A549 (cell line): ENCODE measurements at regions not wholly inside any gene's neighbourhood (a gene's known extent, or its start where the extent isn't known, plus 50 kb on each side); places are given as distances from the start of the nearest gene placed in this dataset.

Experiments
- ATAC-seq, 2 experiments: fragments of 200-7000 bp in 1 of 2; fragments of >200 bp in 1 of 2; cut with Nextera tagmentation in 1 of 2; cut with Tn5 transposase in 1 of 2; 3 replicates each; pipeline versions ENCODE4 v1.8.0 to v1.9.1; 2018 to 2020; ENCODE audit warnings: mild to moderate bottlenecking in 1 of 2, moderate library complexity in 1 of 2
- CTCF ChIA-PET: fragments of 300-600 bp; sonication (Branson Sonifier 250); formaldehyde crosslinking; extraction: SDS; loops from one replicate; lab custom pipeline; 2021; ENCODE audit warnings: antibody characterized with exemption, inconsistent platforms; lab: Yijun Ruan, JAX
- POLR2A ChIA-PET: fragments of 350-600 bp; formaldehyde crosslinking; extraction: SDS; loops from one replicate; lab custom pipeline; 2021; ENCODE audit warnings: antibody characterized with exemption, inconsistent platforms; lab: Yijun Ruan, JAX
- DNase-seq, 2 experiments: peaks; one replicate each; pipeline versions ENCODE4 v3.0.0 to v3.0.0-alpha.2; 2011 to 2016; ENCODE audit warnings: low read depth in 1 of 2, low spot score in 1 of 2
- FAIRE-seq: peaks from 2 replicates; lab custom pipeline; 2011; peaks lifted over from hg19 to GRCh38; lab: Jason Lieb, UNC
- H3K27ac ChIP-seq, 2 experiments: fragments of >200 bp; sonication (Bioruptor Twin); formaldehyde crosslinking; 3 replicates each; pipeline ENCODE4 v1.5.1; 2016 to 2017
- H3K4me1 ChIP-seq: fragments of >200 bp; sonication (Bioruptor Twin); formaldehyde crosslinking; 3 replicates; pipeline ENCODE4 v1.6.1; 2016
- H3K4me2 ChIP-seq: fragments of >200 bp; sonication (Bioruptor Twin); formaldehyde crosslinking; 3 replicates; pipeline ENCODE4 v1.6.1; 2016
- H3K4me3 ChIP-seq: fragments of >200 bp; sonication (Bioruptor Twin); formaldehyde crosslinking; 3 replicates; pipeline ENCODE4 v1.5.1; 2016
- H3K9me3 ChIP-seq: fragments of >200 bp; sonication (Bioruptor Twin); formaldehyde crosslinking; 3 replicates; pipeline ENCODE4 v1.6.1; 2016
- BCL3 ChIP-seq: fragments of >200 bp; sonication (Bioruptor Twin); formaldehyde crosslinking; IDR thresholded peaks from 3 replicates; pipeline ENCODE4 v1.6.1; 2016
- CEBPB ChIP-seq, 2 experiments: fragments of >200 bp in 1 of 2; sonication (Bioruptor Twin) in 1 of 2; formaldehyde crosslinking in 1 of 2; IDR thresholded peaks; 2 replicates each; pipeline ENCODE4 v1.6.1; 2012 to 2016
- CHD2 ChIP-seq: fragments of 150-350 bp; IDR thresholded peaks from 2 replicates; pipeline ENCODE4 v1.6.1; 2014; ENCODE audit warnings: low read length; ENCODE audit not compliant: partially characterized antibody
- CTCF ChIP-seq: fragments of >200 bp; sonication (Bioruptor Twin); formaldehyde crosslinking; IDR thresholded peaks from 3 replicates; pipeline ENCODE4 v1.5.1; 2016
- EHF ChIP-seq: fragments of 250-450 bp; sonication (Bioruptor Pico); IDR thresholded peaks from 2 replicates; pipeline ENCODE4 v1.5.0; 2020; ENCODE audit warnings: mild to moderate bottlenecking
- EP300 ChIP-seq, 2 experiments: fragments of >200 bp; sonication (Bioruptor Twin); formaldehyde crosslinking; IDR thresholded peaks; 2 replicates in 1 of 2; 3 replicates in 1 of 2; pipeline ENCODE4 v1.6.1; 2016 to 2017
- FOSL2 ChIP-seq, 2 experiments: fragments of 450-650 bp in 1 of 2; fragments of >200 bp in 1 of 2; sonication (Bioruptor Twin) in 1 of 2; formaldehyde crosslinking; IDR thresholded peaks; 2 replicates each; pipeline versions ENCODE4 v1.5.0 to v1.6.1; 2016 to 2020; ENCODE audit warnings: mild to moderate bottlenecking in 1 of 2, moderate library complexity in 1 of 2
- FOXS1 ChIP-seq: fragments of 250-450 bp; sonication (Bioruptor Pico); IDR thresholded peaks from 2 replicates; pipeline ENCODE4 v1.5.0; 2020; ENCODE audit warnings: mild to moderate bottlenecking, moderate library complexity
- HDAC2 ChIP-seq: fragments of 200-600 bp; sonication (generic); IDR thresholded peaks from 2 replicates; pipeline ENCODE4 v1.6.1; 2016
- HES2 ChIP-seq: fragments of >200 bp; sonication (Bioruptor Twin); formaldehyde crosslinking; IDR thresholded peaks from 2 replicates; pipeline ENCODE4 v1.6.1; 2016
- HEYL ChIP-seq: fragments of 250-450 bp; sonication (Bioruptor Pico); IDR thresholded peaks from 2 replicates; pipeline ENCODE4 v1.8.0; 2021; ENCODE audit warnings: mild to moderate bottlenecking, moderate library complexity
- HOXA7 ChIP-seq: fragments of 250-450 bp; sonication (Bioruptor Pico); IDR thresholded peaks from 2 replicates; pipeline ENCODE4 v1.5.0; 2020; ENCODE audit warnings: mild to moderate bottlenecking, moderate library complexity
- HOXB13 ChIP-seq: fragments of 250-450 bp; sonication (Bioruptor Pico); IDR thresholded peaks from 2 replicates; pipeline ENCODE4 v1.5.0; 2020; ENCODE audit warnings: low read depth, mild to moderate bottlenecking, moderate library complexity
- HOXB5 ChIP-seq: fragments of 250-450 bp; sonication (Bioruptor Pico); IDR thresholded peaks from 2 replicates; pipeline ENCODE4 v1.5.0; 2020; ENCODE audit warnings: mild to moderate bottlenecking, moderate library complexity
- JUN ChIP-seq, 2 experiments: fragments of >200 bp; sonication (Bioruptor Twin); formaldehyde crosslinking; IDR thresholded peaks; 2 replicates in 1 of 2; 3 replicates in 1 of 2; pipeline ENCODE4 v1.6.1; 2016 to 2017
- JUNB ChIP-seq: fragments of >200 bp; sonication (Bioruptor Twin); formaldehyde crosslinking; IDR thresholded peaks from 2 replicates; pipeline ENCODE4 v1.6.1; 2016
- KDM1A ChIP-seq: fragments of 200-600 bp; sonication (generic); IDR thresholded peaks from 2 replicates; pipeline ENCODE4 v1.6.1; 2016; ENCODE audit warnings: low read depth, mild to moderate bottlenecking
- KDM5A ChIP-seq: fragments of 200-600 bp; sonication (generic); IDR thresholded peaks from 2 replicates; pipeline ENCODE4 v1.6.1; 2016; ENCODE audit warnings: antibody characterized with exemption, mild to moderate bottlenecking
- MAX ChIP-seq: IDR thresholded peaks from 2 replicates; pipeline ENCODE4 v1.6.1; 2012
- MAZ ChIP-seq: fragments of 150-350 bp; IDR thresholded peaks from 2 replicates; pipeline ENCODE4 v1.6.1; 2014; ENCODE audit warnings: antibody characterized with exemption, low read depth, low read length, borderline replicate concordance
- PBX3 ChIP-seq: IDR thresholded peaks from 2 replicates; pipeline ENCODE4 v1.6.1; 2012
- PHF8 ChIP-seq: fragments of 200-600 bp; sonication (generic); IDR thresholded peaks from 2 replicates; pipeline ENCODE4 v1.6.1; 2016; ENCODE audit warnings: low read depth, mild to moderate bottlenecking, antibody characterized with exemption, moderate library complexity, borderline replicate concordance
- POLR2AphosphoS2 ChIP-seq: conservative IDR thresholded peaks from 2 replicates; pipeline ENCODE4 v1.6.1; 2012; ENCODE audit warnings: low read length, improper control_type of control experiment, inconsistent platforms
- RNF2 ChIP-seq: fragments of 200-600 bp; sonication (generic); IDR thresholded peaks from 2 replicates; pipeline ENCODE4 v1.6.1; 2016; ENCODE audit warnings: low read depth, mild to moderate bottlenecking, antibody characterized with exemption, moderate library complexity, borderline replicate concordance
- SMC3 ChIP-seq: fragments of >200 bp; sonication (Bioruptor Twin); formaldehyde crosslinking; IDR thresholded peaks from 3 replicates; pipeline ENCODE4 v1.6.1; 2018; ENCODE audit warnings: inconsistent platforms
- TFCP2L1 ChIP-seq: fragments of 250-450 bp; sonication (Bioruptor Pico); IDR thresholded peaks from 2 replicates; pipeline ENCODE4 v1.5.0; 2021; ENCODE audit warnings: mild to moderate bottlenecking
- ZC3H11A ChIP-seq: fragments of 450-650 bp; IDR thresholded peaks from 2 replicates; pipeline ENCODE4 v1.6.1; 2014; ENCODE audit warnings: antibody characterized with exemption, mild to moderate bottlenecking
- ZFP36 ChIP-seq: fragments of 450-650 bp; IDR thresholded peaks from 2 replicates; pipeline ENCODE4 v1.6.1; 2014; ENCODE audit warnings: borderline replicate concordance; ENCODE audit not compliant: partially characterized antibody
- ZSCAN20 ChIP-seq: fragments of 250-450 bp; sonication (Bioruptor Pico); IDR thresholded peaks from 2 replicates; pipeline ENCODE4 v1.8.0; 2022; ENCODE audit warnings: mild to moderate bottlenecking, moderate library complexity
- WGBS: methylation state at CpG from one replicate; pipeline ENCODE4 v1.1.6; 2017; ENCODE audit errors: missing lambda C conversion rate; 5-methylcytosine and 5-hydroxymethylcytosine counted together

GRCh38 chr16:73877150-73877549 lies 419.5 kb upstream of the PSMD7 start:
- FAIRE-seq = no peak
- TF ChIP-seq PHF8 (no peak), TFCP2L1 (CRISPR knock-in tag) (no peak), POLR2AphosphoS2 (no peak), EHF (no peak), BCL3 (no peak), RNF2 (no peak), FOXS1 (CRISPR knock-in tag) (no peak), ZFP36 (no peak), KDM1A (no peak), JUNB (no peak), CTCF (no peak), HOXB13 (CRISPR knock-in tag) (no peak), HOXB5 (no peak), HES2 (no peak), HOXA7 (no peak), HDAC2 (no peak)
- TF ChIP-seq, all 56 proteins: peak for 0
- H3K4me2 ChIP-seq = no peak overlapping the region
- H3K4me1 ChIP-seq = no peaks in the 10 kb centered on the region
- H3K9me3 ChIP-seq = no peaks in the 10 kb centered on the region
- 4% methylated on average over 3 of the region's 3 CpGs for WGBS
- POLR2A ChIA-PET = no interaction called here
- no peak overlapping the region for H3K27ac ChIP-seq
- H3K4me3 ChIP-seq = no peak overlapping the region
- CTCF ChIA-PET = interaction anchor here (1.0 to 2.3 kb wide), 3 partner anchors 78 to 1044 kb away, joined by 3 to 8 read pairs (median 4); no protein-coding TSS in a partner anchor
- ATAC-seq (no peak), DNase-seq (no peak)

- FAIRE-seq (no peak), DNase-seq (no peak), ATAC-seq (no peak)
- H3K9me3 ChIP-seq = no peaks in the 10 kb centered on the region
- CTCF ChIA-PET = interaction anchor here (1.3 kb wide), 1 partner anchor 1043 kb away, joined by 3 read pairs; no protein-coding TSS in a partner anchor
- WGBS = 15% methylated on average over 7 of the region's 7 CpGs
- TF ChIP-seq MAX = no peak
- no peak overlapping the region for H3K27ac ChIP-seq
- H3K4me3 ChIP-seq = no peak overlapping the region
- H3K4me1 ChIP-seq = no peaks in the 10 kb centered on the region
- POLR2A ChIA-PET = no interaction called here
- H3K4me2 ChIP-seq = no peak overlapping the region
These were observed 420.5 kb upstream of the PSMD7 start for GRCh38 chr16:73875996-73876690.

GRCh38 chr16:73874324-73874723 lies 422.3 kb upstream of the PSMD7 start:
- no peaks in the 10 kb centered on the region for H3K9me3 ChIP-seq
- ChIA-PET CTCF (no interaction called here), POLR2A (no interaction called here)
- DNase-seq (no peak), FAIRE-seq (no peak), ATAC-seq (no peak)
- H3K27ac ChIP-seq = no peak overlapping the region
- no peaks in the 10 kb centered on the region for H3K4me1 ChIP-seq
- no peak overlapping the region for H3K4me2 ChIP-seq
- TF ChIP-seq SMC3 (no peak), JUN (IDR thresholded peaks at IDR 0.05) (no peak), ZC3H11A (no peak), MAX (no peak), EHF (no peak), ZSCAN20 (CRISPR knock-in tag) (no peak), FOSL2 (IDR thresholded peaks at IDR 0.05) (no peak), FOSL2 (CRISPR knock-in tag; IDR thresholded peaks at IDR 0.05) (no peak), ZFP36 (no peak), PBX3 (no peak), HEYL (CRISPR knock-in tag) (no peak), KDM5A (no peak), CEBPB (IDR thresholded peaks at IDR 0.05) (no peak), TFCP2L1 (CRISPR knock-in tag) (no peak), HES2 (no peak), MAZ (no peak), EP300 (IDR thresholded peaks at IDR 0.05) (no peak), CHD2 (no peak), JUNB (no peak)
- 19% methylated on average over 3 of the region's 3 CpGs for WGBS
- no peak overlapping the region for H3K4me3 ChIP-seq
